ENCODE measurements at regions not wholly inside any gene's neighbourhood (a gene's known extent, or its start where the extent isn't known, plus 50 kb on each side); places are given as distances from the start of the nearest gene placed in this dataset.

- DNase-seq (ENCODE audit: low read depth in 2 of 2), result no peak
These were observed 368.7 kb downstream of the MID1IP1 start for GRCh38 chrX:39169976-39170375.

- DNase-seq (ENCODE audit: low read depth in 2 of 2), result no peak
These were observed 369.2 kb downstream of the MID1IP1 start for GRCh38 chrX:39170464-39170863.

GRCh38 chrX:39171686-39172085, 370.4 kb downstream of the MID1IP1 start:
- DNase-seq (ENCODE audit: low read depth in 2 of 2), result no peak

GRCh38 chrX:39174241-39174771, 373.0 kb downstream of the MID1IP1 start:
- no peak for DNase-seq (ENCODE audit: low read depth in 2 of 2)

- DNase-seq (ENCODE audit: low read depth in 2 of 2), result no peak
These were observed 373.6 kb downstream of the MID1IP1 start for GRCh38 chrX:39174772-39175417.

- no peak for DNase-seq (ENCODE audit: low read depth in 2 of 2)
These were observed 374.3 kb downstream of the MID1IP1 start for GRCh38 chrX:39175418-39176057.

GRCh38 chrX:39176105-39176504, 374.8 kb downstream of the MID1IP1 start:
- no peak for DNase-seq (ENCODE audit: low read depth in 2 of 2)

GRCh38 chrX:39189431-39189830, 388.2 kb downstream of the MID1IP1 start:
- DNase-seq (ENCODE audit: low read depth in 2 of 2), result no peak

- no peak for DNase-seq (ENCODE audit: low read depth in 2 of 2)
These were observed 393.4 kb downstream of the MID1IP1 start for GRCh38 chrX:39194673-39195072.

GRCh38 chrX:39195156-39195555, 393.9 kb downstream of the MID1IP1 start:
- DNase-seq (ENCODE audit: low read depth in 2 of 2), result no peak

GRCh38 chrX:39196192-39197102, 395.2 kb downstream of the MID1IP1 start:
- DNase-seq (ENCODE audit: low read depth in 2 of 2), result no peak

GRCh38 chrX:39199429-39199828, 398.2 kb downstream of the MID1IP1 start:
- no peak for DNase-seq (ENCODE audit: low read depth in 2 of 2)

GRCh38 chrX:39201305-39201990, 400.2 kb downstream of the MID1IP1 start:
- DNase-seq (ENCODE audit: low read depth in 2 of 2), result no peak

- no peak for DNase-seq (ENCODE audit: low read depth in 2 of 2)
These were observed 401.4 kb downstream of the MID1IP1 start for GRCh38 chrX:39202641-39203040.

GRCh38 chrX:39203427-39203826, 402.2 kb downstream of the MID1IP1 start:
- DNase-seq (ENCODE audit: low read depth in 2 of 2), result no peak

- no peak for DNase-seq (ENCODE audit: low read depth in 2 of 2)
These were observed 403.1 kb downstream of the MID1IP1 start for GRCh38 chrX:39204353-39204752.

- no peak for DNase-seq (ENCODE audit: low read depth in 2 of 2)
These were observed 403.7 kb downstream of the MID1IP1 start for GRCh38 chrX:39204945-39205344.

GRCh38 chrX:39205467-39205866, 404.2 kb downstream of the MID1IP1 start:
- no peak for DNase-seq (ENCODE audit: low read depth in 2 of 2)

- no peak for DNase-seq (ENCODE audit: low read depth in 2 of 2)
These were observed 405.3 kb downstream of the MID1IP1 start for GRCh38 chrX:39206399-39207145.

- DNase-seq (ENCODE audit: low read depth in 2 of 2), result no peak
These were observed 410.2 kb downstream of the MID1IP1 start for GRCh38 chrX:39211501-39211900.

- no peak for DNase-seq (ENCODE audit: low read depth in 2 of 2)
These were observed 411.2 kb downstream of the MID1IP1 start for GRCh38 chrX:39212456-39212855.

All from dermis microvascular lymphatic vessel endothelial cell (primary cell).